ENCODE measurements at regions not wholly inside any gene's neighbourhood (a gene's known extent, or its start where the extent isn't known, plus 50 kb on each side); places are given as distances from the start of the nearest gene placed in this dataset.
"Not testable (repeated sequence)": the region's sequence is repeated elsewhere in the genome, so short reads cannot be mapped to it uniquely, and the experiment has no call there.

- no peak overlapping the region for H3K4me3 ChIP-seq
- no peaks in the 10 kb centered on the region for H3K9me3 ChIP-seq
- no peak for TF ChIP-seq CTCF (IDR thresholded peaks at IDR 0.05)
- TF ChIP-seq POLR2A (IDR thresholded peaks at IDR 0.05) = no peak
- TF ChIP-seq EP300 (IDR thresholded peaks at IDR 0.05) = no peak
- no peak for DNase-seq
- no peaks in the 10 kb centered on the region for H3K27me3 ChIP-seq
- 25 to 45% (median 25%) methylated on average over 1 of the region's 1 CpG for WGBS, 3 donors
- no peak overlapping the region for H3K27ac ChIP-seq
- H3K36me3 ChIP-seq = no peaks in the 10 kb centered on the region
- intact Hi-C loops (cut with DNase I) = no loop called here
- no peaks in the 10 kb centered on the region for H3K4me1 ChIP-seq (ENCODE audit: insufficient read depth)
These were observed 379.4 kb upstream of the UBE2E3 start for GRCh38 chr2:180601016-180601415.

DNA sequence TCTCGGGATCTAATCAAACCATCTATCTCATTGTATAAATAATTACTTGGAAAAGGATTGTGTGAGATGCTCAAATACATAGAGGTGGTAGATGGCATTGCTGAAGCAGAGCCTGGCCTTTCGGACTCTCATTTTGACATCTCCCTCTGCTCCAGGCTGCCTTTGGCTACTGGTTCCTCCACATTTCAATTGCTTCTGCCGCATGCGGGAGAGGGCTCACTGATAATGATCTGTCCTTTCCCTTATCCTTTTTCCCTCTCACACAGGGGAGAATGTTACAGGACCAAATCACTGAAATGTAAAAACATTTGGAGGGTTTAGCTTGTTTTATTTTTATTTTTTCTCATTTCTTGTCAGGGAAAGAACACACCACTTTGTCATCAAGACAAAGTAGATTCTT is 380.6 kb upstream of the UBE2E3 start:
- Histone ChIP-seq H3K27me3 (no peaks in the 10 kb centered on the region), H3K27ac (no peak overlapping the region), H3K4me3 (no peak overlapping the region), H3K4me1 (ENCODE audit: insufficient read depth) (no peaks in the 10 kb centered on the region), H3K36me3 (no peaks in the 10 kb centered on the region), H3K9me3 (no peaks in the 10 kb centered on the region)
- no peak for TF ChIP-seq POLR2A (IDR thresholded peaks at IDR 0.05)
- TF ChIP-seq CTCF (IDR thresholded peaks at IDR 0.05) = no peak
- TF ChIP-seq EP300 (IDR thresholded peaks at IDR 0.05) = no peak
- intact Hi-C loops (cut with DNase I) = no loop called here
- no peak for DNase-seq
- WGBS, 3 donors = 72 to 89% (median 79%) methylated on average over 4 of the region's 4 CpGs

DNA sequence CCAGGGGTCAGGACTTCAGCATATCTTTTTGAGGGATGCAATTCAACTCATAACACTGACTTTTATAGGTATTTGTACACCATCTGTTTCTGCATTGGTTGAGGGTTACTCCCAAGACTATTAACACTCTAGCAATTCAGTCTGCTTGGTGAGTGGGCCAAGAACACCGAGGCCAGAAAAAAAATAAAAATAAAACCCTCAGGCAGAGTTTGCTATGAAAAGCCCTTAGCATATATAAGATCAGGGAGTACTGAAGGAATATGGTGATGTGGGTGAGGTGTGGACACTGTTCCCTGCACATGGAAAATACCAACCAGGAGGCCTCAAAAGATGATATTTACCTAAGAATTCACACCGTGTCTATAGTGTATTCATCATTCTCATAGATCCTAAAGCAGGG is 383.2 kb upstream of the UBE2E3 start:
- intact Hi-C loops (cut with DNase I) = no loop called here
- H3K36me3 ChIP-seq = no peaks in the 10 kb centered on the region

GRCh38 chr2:180596453-180596852 is 384.0 kb upstream of the UBE2E3 start:
- intact Hi-C loops (cut with DNase I) = no loop called here
- 94 to 95% (median 94%) methylated on average over 4 of the region's 4 CpGs for WGBS, 3 donors
- no peak for TF ChIP-seq CTCF (IDR thresholded peaks at IDR 0.05)
- TF ChIP-seq POLR2A (IDR thresholded peaks at IDR 0.05) = no peak
- no peak for TF ChIP-seq EP300 (IDR thresholded peaks at IDR 0.05)
- Histone ChIP-seq H3K4me3 (no peak overlapping the region), H3K36me3 (no peaks in the 10 kb centered on the region), H3K27me3 (no peaks in the 10 kb centered on the region), H3K9me3 (no peaks in the 10 kb centered on the region), H3K4me1 (ENCODE audit: insufficient read depth) (no peaks in the 10 kb centered on the region), H3K27ac (no peak overlapping the region)
- DNase-seq = no peak

More for the DNA sequence above, 383.2 kb upstream of the UBE2E3 start:
- H3K9me3 ChIP-seq = no peaks in the 10 kb centered on the region
- H3K27me3 ChIP-seq = no peaks in the 10 kb centered on the region
- DNase-seq = no peak
- H3K27ac ChIP-seq = no peak overlapping the region
- no peak overlapping the region for H3K4me3 ChIP-seq
- TF ChIP-seq CTCF (IDR thresholded peaks at IDR 0.05) = no peak
- no peak for TF ChIP-seq EP300 (IDR thresholded peaks at IDR 0.05)
- no peak for TF ChIP-seq POLR2A (IDR thresholded peaks at IDR 0.05)
- 77 to 87% (median 79%) methylated on average over 2 of the region's 2 CpGs for WGBS, 3 donors
- no peaks in the 10 kb centered on the region for H3K4me1 ChIP-seq (ENCODE audit: insufficient read depth)

GRCh38 chr2:180591947-180592346 is 388.5 kb upstream of the UBE2E3 start:
- 89 to 94% (median 93%) methylated on average over 1 of the region's 1 CpG for WGBS, 3 donors
- Histone ChIP-seq H3K36me3 (no peaks in the 10 kb centered on the region), H3K4me3 (no peak overlapping the region), H3K27ac (no peak overlapping the region), H3K9me3 (no peaks in the 10 kb centered on the region), H3K27me3 (no peaks in the 10 kb centered on the region), H3K4me1 (ENCODE audit: insufficient read depth) (no peaks in the 10 kb centered on the region)
- no peak for DNase-seq
- intact Hi-C loops (cut with DNase I) = no loop called here
- TF ChIP-seq CTCF (IDR thresholded peaks at IDR 0.05) (no peak), POLR2A (IDR thresholded peaks at IDR 0.05) (no peak), EP300 (IDR thresholded peaks at IDR 0.05) (no peak)

DNA sequence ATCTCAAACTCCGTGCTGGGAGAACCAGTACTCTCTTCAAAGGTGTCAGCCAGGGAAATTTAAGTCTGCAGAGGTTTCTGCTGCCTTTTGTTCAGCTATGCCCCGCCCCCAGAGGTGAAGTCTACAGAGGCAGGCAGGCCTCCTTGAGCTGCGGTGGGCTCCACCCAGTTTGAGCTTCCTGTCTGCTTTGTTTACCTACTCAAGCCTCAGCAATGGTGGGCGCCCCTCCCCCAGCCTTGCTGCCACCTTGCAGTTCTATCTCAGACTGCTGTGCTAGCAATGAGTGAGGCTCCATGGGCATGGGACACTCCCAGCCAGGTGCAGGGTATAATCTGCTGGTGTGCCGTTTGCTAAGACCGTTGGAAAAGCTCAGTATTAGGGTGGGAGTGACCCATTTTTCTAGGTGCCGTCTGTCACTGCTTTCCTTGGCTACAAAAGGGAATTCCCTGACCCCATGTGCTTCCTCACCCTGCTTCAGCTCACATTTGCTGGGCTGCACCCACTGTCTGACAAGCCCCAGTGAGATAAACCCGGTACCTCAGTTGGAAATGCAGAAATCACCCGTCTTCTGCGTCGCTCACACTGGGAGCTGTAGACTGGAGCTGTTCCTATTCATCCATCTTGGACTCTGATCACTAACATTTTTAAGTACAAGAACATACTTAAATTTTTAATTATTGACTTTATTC is 389.2 kb upstream of the UBE2E3 start:
- intact Hi-C loops (cut with DNase I); H3K36me3 ChIP-seq; DNase-seq; H3K4me3 ChIP-seq; H3K27ac ChIP-seq; H3K27me3 ChIP-seq; H3K4me1 ChIP-seq (ENCODE audit: insufficient read depth); H3K9me3 ChIP-seq: not testable (repeated sequence)
- 79 to 82% (median 80%) methylated on average over 11 of the region's 11 CpGs for WGBS, 3 donors
